ENCODE measurements at regions not wholly inside any gene's neighbourhood (a gene's known extent, or its start where the extent isn't known, plus 50 kb on each side); places are given as distances from the start of the nearest gene placed in this dataset.

GRCh38 chr7:19417231-19417630 lies 272.0 kb upstream of the FERD3L start:
- TF ChIP-seq CTCF (IDR thresholded peaks at IDR 0.05; ENCODE audit: low read depth, low read length, poor library complexity, severe bottlenecking) (no peak), EZH2phosphoT487 (IDR thresholded peaks at IDR 0.05; ENCODE audit: borderline replicate concordance, low read length) (no peak)

Data from DOHH2 (cell line).